HG03139 (cell line): ENCODE measurements at regions not wholly inside any gene's neighbourhood (a gene's known extent, or its start where the extent isn't known, plus 50 kb on each side); places are given as distances from the start of the nearest gene placed in this dataset.
"Not testable (repeated sequence)": the region's sequence is repeated elsewhere in the genome, so short reads cannot be mapped to it uniquely, and the experiment has no call there.

Source experiments
- ATAC-seq: cut with Tn5 transposase; IDR thresholded peaks from one replicate; pipeline ENCODE4 v1.9.1; 2021; ENCODE audit not compliant: unreplicated experiment

DNA sequence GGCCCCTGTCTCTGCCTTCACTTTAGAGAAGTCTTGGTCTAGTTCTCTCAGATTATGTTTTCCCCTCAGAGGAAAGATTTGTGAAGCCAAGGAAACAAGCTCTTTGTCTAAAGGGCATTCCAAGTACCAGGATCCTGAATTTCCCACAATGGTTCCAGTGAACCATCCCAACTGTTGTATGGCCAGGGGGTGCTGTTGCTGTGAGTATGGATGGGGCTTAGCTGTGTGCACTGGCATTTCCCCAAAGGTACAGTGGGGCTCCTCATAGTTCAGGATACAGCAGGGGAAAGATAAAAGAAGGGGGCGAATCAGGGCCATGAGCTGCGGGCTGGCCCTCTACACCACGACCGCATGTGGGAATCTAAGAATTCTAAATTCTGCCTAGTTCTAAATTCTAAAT lies 1154.0 kb upstream of the FANCL start:
- no peak for ATAC-seq

DNA sequence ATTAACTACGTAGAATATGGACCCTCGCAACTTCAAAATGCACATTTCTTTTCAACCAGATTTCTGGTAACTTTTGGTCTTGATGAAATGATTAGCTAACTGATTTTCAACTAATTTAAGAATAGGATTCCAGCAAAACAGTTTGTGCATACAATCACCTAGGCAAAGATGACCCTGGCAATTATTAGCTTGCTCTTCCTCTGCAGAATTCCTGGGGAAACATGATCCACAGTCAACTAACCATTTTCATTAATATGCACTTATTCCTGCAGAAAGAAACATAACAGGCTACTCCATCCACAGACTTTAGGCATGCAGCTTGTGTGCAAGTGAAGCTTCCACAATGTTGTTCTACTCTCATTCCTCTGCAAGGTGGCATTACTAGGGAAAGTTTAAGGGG lies 1150.8 kb upstream of the FANCL start:
- no peak for ATAC-seq

- ATAC-seq = no peak
Observed at GRCh38 chr2:59390581-59390980, 1149.5 kb upstream of the FANCL start.

DNA sequence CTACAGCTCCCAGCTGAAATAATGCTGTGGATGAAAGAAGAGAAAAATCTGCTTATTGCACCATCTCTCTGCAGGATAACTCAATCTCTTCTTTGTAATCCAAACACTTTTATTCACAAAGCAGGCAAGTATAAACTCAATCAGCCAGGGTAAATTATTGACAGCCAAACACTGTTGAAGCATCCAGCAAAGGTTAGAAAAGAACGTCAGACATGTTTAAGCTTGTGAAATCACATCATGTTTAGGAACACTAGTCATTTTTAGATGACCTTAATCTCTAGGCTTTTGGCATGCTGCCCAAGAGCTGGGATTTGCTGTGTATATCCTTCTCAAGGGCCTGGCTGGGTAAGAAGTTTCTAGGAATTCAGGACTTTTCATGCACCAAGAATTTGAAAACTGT lies 1148.1 kb upstream of the FANCL start:
- no peak for ATAC-seq

GRCh38 chr2:59385971-59386370 lies 1144.8 kb upstream of the FANCL start:
- no peak for ATAC-seq

DNA sequence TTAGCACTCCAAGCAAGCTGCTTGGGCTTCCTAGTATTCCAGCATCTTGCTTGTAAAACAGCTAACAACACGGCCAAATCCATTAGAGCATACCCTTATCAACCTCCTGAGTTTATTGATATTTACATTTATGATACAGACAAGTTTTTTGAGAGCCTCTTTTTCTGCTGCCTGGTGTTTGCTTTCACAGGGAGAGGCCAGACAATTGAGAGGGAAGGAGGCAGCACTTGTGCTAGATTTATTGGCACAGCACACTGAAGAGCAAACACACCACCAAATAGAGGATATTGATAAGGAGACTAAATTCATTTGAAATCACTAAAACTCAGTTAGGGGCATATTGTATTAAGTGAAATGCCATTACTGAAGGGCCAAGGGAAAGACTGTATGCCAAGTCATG lies 1142.3 kb upstream of the FANCL start:
- ATAC-seq = no peak

GRCh38 chr2:59378127-59378526 lies 1137.0 kb upstream of the FANCL start:
- no peak for ATAC-seq

GRCh38 chr2:59366288-59366687 lies 1125.2 kb upstream of the FANCL start:
- no peak for ATAC-seq

GRCh38 chr2:59354498-59354897 lies 1113.4 kb upstream of the FANCL start:
- no peak for ATAC-seq

- no peak for ATAC-seq
Observed at GRCh38 chr2:59353306-59353921, 1112.3 kb upstream of the FANCL start.

DNA sequence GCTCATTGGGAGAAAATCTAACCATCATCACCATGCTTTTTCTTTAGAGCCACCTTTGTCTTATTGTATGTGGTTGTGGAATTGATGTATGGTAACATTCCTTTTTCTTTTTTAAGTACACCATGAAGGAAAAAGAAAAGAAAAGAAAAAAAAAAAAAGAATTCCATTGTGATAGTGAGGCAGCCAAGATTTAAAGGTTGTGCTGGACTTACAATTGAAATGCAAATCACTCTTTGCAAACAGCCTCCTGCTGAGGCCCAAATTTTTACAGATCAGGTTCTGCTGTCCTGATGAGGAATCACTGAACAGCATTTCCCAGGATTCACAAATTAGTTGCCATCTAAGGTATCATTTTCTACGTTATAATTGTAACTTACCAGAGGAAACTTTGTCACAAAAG lies 1101.0 kb upstream of the FANCL start:
- ATAC-seq = no peak

DNA sequence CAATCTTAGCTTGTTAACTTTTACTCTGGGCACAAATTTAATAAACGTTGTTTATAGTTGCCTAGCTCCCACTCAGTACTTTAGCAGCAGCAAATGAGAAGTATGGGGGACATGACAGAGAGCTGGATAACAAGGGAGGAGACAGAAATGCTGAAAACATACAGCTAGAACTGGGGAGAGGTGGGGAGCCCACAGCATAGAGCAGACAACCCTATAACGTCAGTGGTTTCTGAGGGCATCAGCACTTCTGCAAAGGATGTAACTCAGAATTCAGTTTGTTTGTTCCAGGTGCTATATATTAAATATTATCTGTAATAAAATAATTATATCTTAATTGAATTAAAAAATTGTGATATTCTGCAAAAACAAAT lies 1098.7 kb upstream of the FANCL start:
- no peak for ATAC-seq

DNA sequence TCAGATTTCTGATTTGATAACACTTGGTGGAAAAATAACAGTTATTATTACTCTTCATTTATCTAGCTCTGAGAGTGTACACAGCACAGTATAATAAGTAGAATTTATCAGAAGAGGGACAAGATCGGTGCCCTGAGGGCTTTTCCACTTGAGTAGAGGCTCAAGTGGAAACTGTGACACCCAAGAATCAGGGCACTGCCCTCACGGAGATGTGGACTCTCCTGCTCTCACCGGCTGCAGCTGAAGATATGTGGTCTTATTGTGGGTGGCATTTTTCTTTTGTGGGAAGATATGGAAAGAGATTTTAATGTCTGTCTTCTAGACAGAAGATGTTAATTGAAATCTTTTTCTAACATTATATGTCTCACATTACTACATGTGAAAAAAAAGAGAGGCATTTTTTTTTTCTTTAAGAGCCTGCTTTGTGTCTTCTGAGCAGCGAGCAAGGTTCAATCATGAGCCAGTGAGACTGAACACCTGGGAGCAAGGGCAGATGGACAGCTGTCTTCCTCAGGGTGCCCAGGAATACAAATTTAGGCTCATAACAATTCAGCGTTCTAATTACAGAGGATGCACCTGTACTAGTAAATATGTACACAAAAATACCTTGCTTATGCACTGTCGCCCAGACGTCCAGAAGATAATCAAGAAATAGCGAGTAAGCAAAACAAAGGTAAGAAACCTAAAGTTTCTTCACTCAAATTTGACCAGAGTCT lies 1098.2 kb upstream of the FANCL start:
- ATAC-seq = no peak

DNA sequence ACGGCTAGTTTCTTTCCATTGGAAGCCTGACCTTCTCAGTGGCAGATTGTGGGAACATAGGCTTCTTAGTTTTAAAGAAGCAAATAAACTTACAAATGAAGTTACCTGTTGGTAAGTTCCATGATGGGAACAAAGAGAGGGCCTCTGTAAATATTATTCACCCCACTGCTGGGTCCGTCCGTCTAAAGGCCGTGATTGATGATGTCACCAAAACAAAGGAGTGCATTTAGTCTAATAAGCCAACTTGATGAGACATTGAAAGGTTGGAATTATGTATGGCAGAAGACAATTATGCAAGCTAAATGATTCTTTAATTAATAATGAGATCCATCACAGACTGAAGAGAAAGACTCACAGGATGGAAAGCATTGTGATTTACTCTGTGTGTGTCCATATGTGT lies 1091.9 kb upstream of the FANCL start:
- ATAC-seq = no peak

DNA sequence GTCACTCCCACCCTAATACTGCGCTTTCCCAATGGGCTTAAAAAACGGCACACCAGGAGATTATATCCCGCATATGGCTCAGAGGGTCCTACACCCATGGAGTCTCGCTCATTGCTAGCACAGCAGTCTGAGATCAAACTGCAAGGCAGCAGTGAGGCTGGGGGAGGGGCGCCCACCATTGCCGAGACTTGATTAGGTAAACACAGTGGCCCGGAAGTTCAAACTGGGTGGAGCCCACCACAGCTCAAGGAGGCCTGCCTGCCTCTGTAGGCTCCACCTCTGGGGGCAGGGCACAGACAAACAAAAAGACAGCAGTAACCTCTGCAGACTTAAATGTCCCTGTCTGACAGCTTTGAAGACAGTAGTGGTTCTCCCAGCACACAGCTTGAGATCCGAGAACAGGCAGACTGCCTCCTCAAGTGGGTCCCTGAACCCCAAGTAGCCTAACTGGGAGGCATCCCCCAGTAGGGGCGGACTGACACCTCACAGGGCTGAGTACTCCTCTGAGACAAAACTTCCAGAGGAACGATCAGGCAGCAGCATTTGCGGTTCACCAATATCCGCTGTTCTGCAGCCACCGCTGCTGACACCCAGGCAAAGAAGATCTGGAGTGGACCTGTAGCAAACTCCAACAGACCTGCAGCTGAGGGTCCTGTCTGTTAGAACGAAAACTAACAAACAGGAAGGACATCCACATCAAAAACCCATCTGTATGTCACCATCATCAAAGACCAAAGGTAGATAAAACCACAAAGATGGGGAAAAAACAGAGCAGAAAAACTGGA lies 1085.6 kb upstream of the FANCL start:
- ATAC-seq = not testable (repeated sequence)

DNA sequence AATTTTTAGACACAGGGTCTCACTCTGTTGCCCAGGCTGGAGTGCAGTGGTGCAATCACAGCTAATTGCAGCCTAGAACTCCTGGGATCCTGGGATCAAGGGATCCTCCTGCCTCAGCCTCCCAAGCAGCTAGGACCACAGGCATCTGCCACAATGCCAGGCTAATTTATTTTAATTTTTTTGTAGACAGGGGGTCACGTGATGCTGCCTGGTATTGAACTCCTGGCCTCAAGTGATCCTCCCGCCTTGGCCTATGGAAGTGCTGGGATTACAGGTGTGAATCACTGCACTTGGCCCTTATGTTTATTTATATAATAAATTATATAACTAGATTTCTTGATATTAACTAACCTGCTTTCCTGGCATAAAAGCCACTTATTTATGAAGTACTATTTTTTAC lies 1081.7 kb upstream of the FANCL start:
- no peak for ATAC-seq

- no peak for ATAC-seq
Observed at GRCh38 chr2:59322005-59322404, 1080.9 kb upstream of the FANCL start.

DNA sequence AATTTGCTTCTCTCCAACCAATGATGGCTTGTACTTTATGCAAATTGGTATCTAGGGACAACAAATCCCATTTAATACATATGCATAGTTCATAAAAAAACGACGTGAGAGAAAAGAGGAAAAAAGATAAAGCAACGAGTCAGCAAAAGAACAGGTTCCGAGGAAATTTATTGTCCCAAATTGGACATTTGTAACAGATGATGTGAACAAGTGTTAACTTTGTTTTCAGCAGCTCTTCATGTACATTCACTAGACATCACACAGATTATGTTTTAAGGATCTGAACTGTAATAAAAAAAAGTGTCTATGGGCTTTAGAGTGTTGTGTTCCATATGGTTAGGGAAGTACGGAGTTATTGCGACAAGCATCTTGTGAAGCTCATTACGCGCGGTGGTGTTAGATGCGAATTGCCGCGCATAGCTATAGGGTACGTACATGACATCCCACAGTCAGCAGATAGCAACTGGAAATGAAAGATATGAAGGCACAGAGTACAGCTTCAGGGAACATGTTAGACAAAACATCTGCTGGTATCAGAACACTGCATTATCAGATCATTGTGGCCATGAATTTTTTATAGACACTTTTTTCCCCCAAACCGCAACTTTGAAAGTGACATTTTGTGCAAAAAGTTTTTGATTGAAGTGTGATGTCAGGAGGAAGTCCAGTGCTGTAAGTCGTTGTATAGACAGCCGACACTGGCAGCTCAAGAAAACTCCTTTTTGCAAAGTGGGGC lies 1073.1 kb upstream of the FANCL start:
- ATAC-seq = no peak

- no peak for ATAC-seq
Observed at GRCh38 chr2:59312967-59313940, 1072.1 kb upstream of the FANCL start.

- no peak for ATAC-seq
Observed at GRCh38 chr2:59312029-59312428, 1070.9 kb upstream of the FANCL start.
